K562 (cell line): ENCODE measurements at regions not wholly inside any gene's neighbourhood (a gene's known extent, or its start where the extent isn't known, plus 50 kb on each side); places are given as distances from the start of the nearest gene placed in this dataset.

Experiments used
- BRD9 ChIP-seq: fragments of 450-650 bp; IDR thresholded peaks from 2 replicates; pipeline ENCODE4 v1.6.1; 2018; ENCODE audit warnings: low read depth; ENCODE audit not compliant: partially characterized antibody
- CCNT2 ChIP-seq: IDR thresholded peaks from 2 replicates; pipeline ENCODE4 v1.6.1; 2011; ENCODE audit warnings: borderline replicate concordance, low read depth, mild to moderate bottlenecking, moderate library complexity, mixed read lengths, low read length; ENCODE audit not compliant: insufficient read length; ENCODE audit errors: extremely low read depth
- CHD2 ChIP-seq: IDR thresholded peaks from 2 replicates; pipeline ENCODE4 v1.6.1; 2011; ENCODE audit warnings: low read depth, low read length
- CREB3L1 ChIP-seq: fragments of 450-650 bp; IDR thresholded peaks from 2 replicates; pipeline ENCODE4 v1.6.1; 2014; ENCODE audit warnings: low read depth, mild to moderate bottlenecking, moderate library complexity, borderline replicate concordance
- FOXJ3 ChIP-seq: sonication (generic); formaldehyde crosslinking; IDR thresholded peaks from 2 replicates; pipeline ENCODE4 v1.4.0; 2020; ENCODE audit warnings: mild to moderate bottlenecking, missing genetic modification reagents
- HDAC3 ChIP-seq: fragments of 450-650 bp; IDR thresholded peaks from 2 replicates; pipeline ENCODE4 v1.6.1; 2018; ENCODE audit warnings: borderline replicate concordance, mild to moderate bottlenecking, moderate library complexity; ENCODE audit not compliant: partially characterized antibody
- KDM1A ChIP-seq, 2 experiments: fragments of 450-650 bp; IDR thresholded peaks; 2 replicates each; pipeline ENCODE4 v1.6.1; 2016; ENCODE audit warnings: mild to moderate bottlenecking in 2 of 2
- MITF ChIP-seq: IDR thresholded peaks from 2 replicates; pipeline ENCODE4 v1.6.1; 2014; ENCODE audit warnings: antibody characterized with exemption
- MXI1 ChIP-seq: IDR thresholded peaks from 2 replicates; pipeline ENCODE4 v1.6.1; 2011; ENCODE audit warnings: low read depth, mild to moderate bottlenecking, improper control_type of control experiment, low read length
- RBBP5 ChIP-seq: fragments of 200-600 bp; sonication (generic); IDR thresholded peaks from 2 replicates; pipeline ENCODE4 v1.6.1; 2012; ENCODE audit warnings: borderline replicate concordance, mild to moderate bottlenecking, low read length, control low read depth, inconsistent platforms; ENCODE audit not compliant: insufficient read depth, poor library complexity, severe bottlenecking
- SMARCA5 ChIP-seq: fragments of 450-650 bp; IDR thresholded peaks from 2 replicates; pipeline ENCODE4 v1.6.1; 2016
- SP1 ChIP-seq: sonication (generic); formaldehyde crosslinking; IDR thresholded peaks from 2 replicates; pipeline ENCODE4 v1.8.1; 2022; ENCODE audit warnings: mild to moderate bottlenecking, missing genetic modification reagents
- ZNF316 ChIP-seq: fragments of 450-650 bp; IDR thresholded peaks from 2 replicates; pipeline ENCODE4 v1.6.1; 2016
- ZNF785 ChIP-seq: fragments of 250-450 bp; sonication (Bioruptor Pico); IDR thresholded peaks from 2 replicates; pipeline ENCODE4 v1.4.0; 2020; ENCODE audit warnings: mild to moderate bottlenecking
- TF ChIP-seq, protein P1 (sequence below): sonication (generic); formaldehyde crosslinking; IDR thresholded peaks from 2 replicates; pipeline ENCODE4 v1.8.0; 2022; ENCODE audit warnings: mild to moderate bottlenecking, missing genetic modification reagents
- TF ChIP-seq, protein P2 (sequence below): fragments of 450-650 bp; IDR thresholded peaks from 2 replicates; pipeline ENCODE4 v1.6.1; 2017; ENCODE audit warnings: antibody characterized with exemption
- TF ChIP-seq, protein P3 (sequence below): fragments of 450-650 bp; formaldehyde crosslinking; IDR thresholded peaks from 2 replicates; pipeline ENCODE4 v1.4.0; 2022; ENCODE audit warnings: missing genetic modification characterization

- TF ChIP-seq CCNT2 (peak; percentile 83), FOXJ3 (no peak), RBBP5 (no peak), KDM1A (IDR thresholded peaks at IDR 0.05) (peak; percentile 73 to 78), HDAC3 (peak; percentile 76), CHD2 (no peak), SMARCA5 (no peak), ZNF316 (no peak), MITF (no peak), ZNF785 (CRISPR knock-in tag) (no peak), MXI1 (no peak), BRD9 (no peak), CREB3L1 (no peak), SP1 (CRISPR knock-in tag) (no peak)
- TF ChIP-seq, protein P1, sequence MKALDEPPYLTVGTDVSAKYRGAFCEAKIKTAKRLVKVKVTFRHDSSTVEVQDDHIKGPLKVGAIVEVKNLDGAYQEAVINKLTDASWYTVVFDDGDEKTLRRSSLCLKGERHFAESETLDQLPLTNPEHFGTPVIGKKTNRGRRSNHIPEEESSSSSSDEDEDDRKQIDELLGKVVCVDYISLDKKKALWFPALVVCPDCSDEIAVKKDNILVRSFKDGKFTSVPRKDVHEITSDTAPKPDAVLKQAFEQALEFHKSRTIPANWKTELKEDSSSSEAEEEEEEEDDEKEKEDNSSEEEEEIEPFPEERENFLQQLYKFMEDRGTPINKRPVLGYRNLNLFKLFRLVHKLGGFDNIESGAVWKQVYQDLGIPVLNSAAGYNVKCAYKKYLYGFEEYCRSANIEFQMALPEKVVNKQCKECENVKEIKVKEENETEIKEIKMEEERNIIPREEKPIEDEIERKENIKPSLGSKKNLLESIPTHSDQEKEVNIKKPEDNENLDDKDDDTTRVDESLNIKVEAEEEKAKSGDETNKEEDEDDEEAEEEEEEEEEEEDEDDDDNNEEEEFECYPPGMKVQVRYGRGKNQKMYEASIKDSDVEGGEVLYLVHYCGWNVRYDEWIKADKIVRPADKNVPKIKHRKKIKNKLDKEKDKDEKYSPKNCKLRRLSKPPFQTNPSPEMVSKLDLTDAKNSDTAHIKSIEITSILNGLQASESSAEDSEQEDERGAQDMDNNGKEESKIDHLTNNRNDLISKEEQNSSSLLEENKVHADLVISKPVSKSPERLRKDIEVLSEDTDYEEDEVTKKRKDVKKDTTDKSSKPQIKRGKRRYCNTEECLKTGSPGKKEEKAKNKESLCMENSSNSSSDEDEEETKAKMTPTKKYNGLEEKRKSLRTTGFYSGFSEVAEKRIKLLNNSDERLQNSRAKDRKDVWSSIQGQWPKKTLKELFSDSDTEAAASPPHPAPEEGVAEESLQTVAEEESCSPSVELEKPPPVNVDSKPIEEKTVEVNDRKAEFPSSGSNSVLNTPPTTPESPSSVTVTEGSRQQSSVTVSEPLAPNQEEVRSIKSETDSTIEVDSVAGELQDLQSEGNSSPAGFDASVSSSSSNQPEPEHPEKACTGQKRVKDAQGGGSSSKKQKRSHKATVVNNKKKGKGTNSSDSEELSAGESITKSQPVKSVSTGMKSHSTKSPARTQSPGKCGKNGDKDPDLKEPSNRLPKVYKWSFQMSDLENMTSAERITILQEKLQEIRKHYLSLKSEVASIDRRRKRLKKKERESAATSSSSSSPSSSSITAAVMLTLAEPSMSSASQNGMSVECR (CRISPR knock-in tag) = no peak
- TF ChIP-seq, protein P2, sequence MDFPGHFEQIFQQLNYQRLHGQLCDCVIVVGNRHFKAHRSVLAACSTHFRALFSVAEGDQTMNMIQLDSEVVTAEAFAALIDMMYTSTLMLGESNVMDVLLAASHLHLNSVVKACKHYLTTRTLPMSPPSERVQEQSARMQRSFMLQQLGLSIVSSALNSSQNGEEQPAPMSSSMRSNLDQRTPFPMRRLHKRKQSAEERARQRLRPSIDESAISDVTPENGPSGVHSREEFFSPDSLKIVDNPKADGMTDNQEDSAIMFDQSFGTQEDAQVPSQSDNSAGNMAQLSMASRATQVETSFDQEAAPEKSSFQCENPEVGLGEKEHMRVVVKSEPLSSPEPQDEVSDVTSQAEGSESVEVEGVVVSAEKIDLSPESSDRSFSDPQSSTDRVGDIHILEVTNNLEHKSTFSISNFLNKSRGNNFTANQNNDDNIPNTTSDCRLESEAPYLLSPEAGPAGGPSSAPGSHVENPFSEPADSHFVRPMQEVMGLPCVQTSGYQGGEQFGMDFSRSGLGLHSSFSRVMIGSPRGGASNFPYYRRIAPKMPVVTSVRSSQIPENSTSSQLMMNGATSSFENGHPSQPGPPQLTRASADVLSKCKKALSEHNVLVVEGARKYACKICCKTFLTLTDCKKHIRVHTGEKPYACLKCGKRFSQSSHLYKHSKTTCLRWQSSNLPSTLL = no peak
- TF ChIP-seq, protein P3, sequence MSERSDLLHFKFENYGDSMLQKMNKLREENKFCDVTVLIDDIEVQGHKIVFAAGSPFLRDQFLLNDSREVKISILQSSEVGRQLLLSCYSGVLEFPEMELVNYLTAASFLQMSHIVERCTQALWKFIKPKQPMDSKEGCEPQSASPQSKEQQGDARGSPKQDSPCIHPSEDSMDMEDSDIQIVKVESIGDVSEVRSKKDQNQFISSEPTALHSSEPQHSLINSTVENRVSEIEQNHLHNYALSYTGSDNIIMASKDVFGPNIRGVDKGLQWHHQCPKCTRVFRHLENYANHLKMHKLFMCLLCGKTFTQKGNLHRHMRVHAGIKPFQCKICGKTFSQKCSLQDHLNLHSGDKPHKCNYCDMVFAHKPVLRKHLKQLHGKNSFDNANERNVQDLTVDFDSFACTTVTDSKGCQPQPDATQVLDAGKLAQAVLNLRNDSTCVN (CRISPR knock-in tag) = no peak
Observed at GRCh38 chr6:14950103-14950969, 295.5 kb upstream of the JARID2 start (continued).
